NCI-H2196 (cell line): ENCODE measurements at regions not wholly inside any gene's neighbourhood (a gene's known extent, or its start where the extent isn't known, plus 50 kb on each side); places are given as distances from the start of the nearest gene placed in this dataset.

Experiments
- DNase-seq: peaks from one replicate; lab custom pipeline; 2025; ENCODE audit not compliant: unreplicated experiment; lab: John Stamatoyannopoulos, UW

DNA sequence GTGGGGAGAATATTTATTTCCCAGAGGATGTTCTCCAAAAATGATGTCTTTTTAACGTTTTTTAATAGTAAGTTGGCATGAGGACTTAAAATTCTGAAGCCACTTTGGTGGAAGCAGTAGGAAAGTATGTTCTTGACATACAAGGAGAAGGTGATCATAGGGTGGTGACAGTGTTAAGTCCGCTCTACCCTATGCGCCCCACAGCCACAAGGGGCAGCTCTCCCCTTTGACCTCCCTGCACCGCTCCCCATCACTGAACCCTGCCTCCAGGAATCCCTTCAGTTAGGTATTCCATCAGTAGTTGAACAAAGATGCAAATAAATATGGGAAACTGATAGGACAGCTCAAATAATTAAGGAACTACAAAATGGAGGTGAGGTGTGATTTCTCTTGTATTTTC lies 111.4 kb downstream of the PLEKHG1 start:
- DNase-seq = no peak

- no peak for DNase-seq
Observed at GRCh38 chr6:150711584-150712504, 112.2 kb downstream of the PLEKHG1 start.

- no peak for DNase-seq
Observed at GRCh38 chr6:150712505-150713252, 113.0 kb downstream of the PLEKHG1 start.

DNA sequence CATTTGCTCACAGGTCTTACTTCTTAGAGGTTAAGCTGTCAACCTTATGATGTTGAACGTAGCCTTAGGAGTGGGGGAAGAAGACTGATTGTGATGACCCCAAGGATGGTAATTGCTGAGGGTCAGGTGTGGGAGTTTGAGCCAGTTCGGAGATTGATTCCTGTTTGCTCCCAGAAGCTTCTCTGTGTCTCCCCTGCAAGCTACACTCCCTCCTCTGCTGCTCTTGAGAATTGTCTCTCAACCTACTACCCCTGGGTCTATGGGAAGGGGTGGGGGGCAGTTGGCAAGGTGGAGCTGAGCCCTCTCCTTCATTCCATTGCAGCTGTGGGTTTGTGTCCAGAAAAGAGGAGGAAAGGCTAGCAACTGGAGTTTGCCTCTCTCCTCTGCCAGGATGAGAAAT lies 113.8 kb downstream of the PLEKHG1 start:
- no peak for DNase-seq

GRCh38 chr6:150713931-150714330 lies 114.2 kb downstream of the PLEKHG1 start:
- DNase-seq = no peak

GRCh38 chr6:150715133-150715532 lies 115.4 kb downstream of the PLEKHG1 start:
- DNase-seq = no peak

DNA sequence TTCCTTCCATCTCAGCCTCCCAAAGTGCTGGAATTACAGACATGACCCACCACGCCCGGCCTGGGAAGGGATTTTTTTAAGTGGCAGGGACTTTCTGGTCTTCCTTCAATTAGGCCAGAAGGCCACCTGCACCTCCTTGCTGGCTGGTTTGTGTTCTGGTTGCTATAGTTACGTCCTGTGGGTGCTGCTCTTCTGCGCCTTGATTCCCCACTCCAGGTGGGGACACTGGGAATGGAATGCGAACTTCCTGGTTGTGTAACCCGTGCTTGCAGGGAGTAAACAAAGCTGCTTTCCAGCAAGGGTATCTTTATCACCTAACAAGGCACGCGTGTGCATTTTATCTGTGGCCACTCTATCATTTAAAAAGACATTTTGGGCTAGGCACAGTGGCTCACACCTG lies 117.7 kb downstream of the PLEKHG1 start:
- peak; percentile 26 for DNase-seq

DNA sequence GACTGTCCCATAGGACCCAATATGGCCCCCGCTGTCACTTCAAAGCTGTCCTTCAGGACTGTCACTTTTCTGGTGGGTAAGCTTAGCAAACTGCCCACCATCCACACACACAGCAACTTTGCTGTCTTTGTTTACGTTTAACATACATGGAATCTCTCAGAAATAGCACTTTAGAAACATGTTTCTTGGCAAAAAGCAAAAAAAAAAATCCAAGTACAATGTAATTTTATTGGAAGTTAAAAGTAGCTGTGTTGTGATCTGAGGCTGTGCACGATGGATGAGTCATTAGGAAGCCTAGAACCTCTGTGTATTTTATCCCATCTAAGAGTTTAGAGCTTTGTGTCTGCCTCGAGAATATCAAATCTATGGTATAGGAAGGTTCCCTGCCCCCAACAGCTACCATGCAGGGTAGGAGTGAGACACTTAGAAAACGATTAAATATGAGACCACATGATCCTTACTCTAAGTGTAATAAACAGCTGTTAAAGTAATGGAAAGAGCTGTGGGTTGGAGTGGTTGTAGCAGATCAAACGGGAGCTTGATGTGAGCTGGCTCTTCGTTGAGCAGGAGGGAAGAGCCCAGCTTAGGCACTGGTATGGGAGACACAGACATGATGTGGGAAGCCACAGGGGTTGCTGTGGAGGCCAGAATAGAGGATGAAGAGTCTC lies 119.5 kb downstream of the PLEKHG1 start:
- DNase-seq = no peak

DNA sequence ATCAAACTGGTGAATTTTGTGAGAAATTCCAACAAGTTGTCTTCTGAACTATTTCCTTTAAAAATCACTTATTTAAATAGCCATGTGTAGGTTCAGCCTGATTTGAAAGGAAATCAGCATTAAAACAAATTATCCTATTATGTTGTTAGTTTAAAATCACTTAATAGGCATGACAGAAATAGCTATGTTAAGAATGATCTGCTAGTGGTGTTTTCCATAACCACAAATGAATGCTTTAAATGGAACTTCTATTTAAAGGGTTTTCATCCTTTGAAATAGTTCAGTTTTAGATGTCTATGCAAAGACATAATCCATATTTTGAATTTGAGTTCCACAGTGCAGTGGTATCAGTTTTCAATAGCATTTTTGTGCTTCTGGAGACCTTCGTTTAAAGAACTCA lies 120.1 kb downstream of the PLEKHG1 start:
- no peak for DNase-seq

- DNase-seq = peak; percentile 11
Observed at GRCh38 chr6:150720774-150721233, 121.1 kb downstream of the PLEKHG1 start.

- no peak for DNase-seq
Observed at GRCh38 chr6:150721418-150722266, 122.0 kb downstream of the PLEKHG1 start.

DNA sequence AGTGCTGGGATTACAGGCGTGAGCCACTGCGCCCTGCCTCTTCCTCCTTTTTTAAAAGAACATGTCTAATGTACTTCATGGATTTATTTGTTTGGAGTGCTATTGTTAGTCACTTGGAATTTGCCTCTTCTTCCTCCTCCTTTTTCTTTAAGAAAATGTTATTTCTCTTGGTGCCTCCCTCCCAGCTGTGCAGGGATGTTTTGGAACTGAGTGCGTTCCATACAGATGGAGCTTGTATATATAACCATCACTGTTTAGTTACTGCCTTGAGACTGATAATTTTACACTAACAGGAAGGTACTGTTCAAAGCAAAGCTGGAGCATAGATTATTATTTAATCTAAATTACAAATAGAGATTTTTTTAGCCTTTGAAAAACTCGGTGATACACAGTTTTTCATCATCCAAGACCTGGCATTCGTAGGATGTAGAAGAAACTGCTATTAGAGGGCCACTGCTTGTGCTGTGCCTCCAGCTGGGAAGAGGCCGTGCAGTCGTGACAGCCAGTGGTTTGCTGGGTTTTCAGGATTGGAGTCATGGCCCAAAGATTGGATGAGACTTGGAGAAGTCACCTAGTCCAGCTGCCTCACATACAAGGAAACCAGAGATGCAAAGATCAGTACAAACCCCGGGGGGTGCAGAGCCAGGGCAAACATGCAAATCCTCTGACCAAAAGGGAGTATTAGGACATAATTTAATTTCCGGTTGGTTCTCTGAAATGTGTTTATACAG lies 123.1 kb downstream of the PLEKHG1 start:
- no peak for DNase-seq

DNA sequence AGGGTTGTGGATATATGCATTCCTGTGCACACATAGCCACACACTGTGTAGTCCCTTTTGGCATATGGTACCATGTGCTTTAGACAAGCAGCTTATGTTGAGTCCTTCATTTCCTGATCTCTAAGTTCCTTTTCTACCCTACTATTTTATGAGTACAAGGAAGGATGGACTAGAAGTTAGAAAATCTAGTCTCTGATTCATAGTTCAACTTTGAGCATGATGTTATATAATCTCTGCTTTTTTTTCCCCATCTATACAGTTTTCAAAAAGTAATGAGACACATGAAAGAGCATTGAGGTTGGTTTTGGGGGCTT lies 123.6 kb downstream of the PLEKHG1 start:
- DNase-seq = no peak

DNA sequence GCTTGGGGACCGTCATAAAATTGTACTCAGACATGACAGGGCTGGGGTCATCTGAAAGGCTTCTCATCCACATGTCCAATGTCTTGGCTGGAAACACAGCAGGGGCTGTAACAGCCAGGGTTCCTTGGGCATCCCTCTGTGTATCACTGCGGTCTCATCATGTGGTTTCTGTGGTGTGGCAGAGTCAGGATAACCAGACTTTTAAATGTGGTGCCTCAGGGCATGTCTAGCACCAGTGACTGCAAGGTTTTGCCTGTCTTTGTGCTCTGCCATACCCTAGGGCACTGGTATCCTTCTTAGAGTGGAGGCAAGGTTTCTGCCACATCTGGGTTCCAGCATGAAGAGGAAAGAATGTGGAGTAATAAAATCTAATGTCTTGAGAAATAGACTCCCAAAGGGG lies 124.2 kb downstream of the PLEKHG1 start:
- DNase-seq = no peak

DNA sequence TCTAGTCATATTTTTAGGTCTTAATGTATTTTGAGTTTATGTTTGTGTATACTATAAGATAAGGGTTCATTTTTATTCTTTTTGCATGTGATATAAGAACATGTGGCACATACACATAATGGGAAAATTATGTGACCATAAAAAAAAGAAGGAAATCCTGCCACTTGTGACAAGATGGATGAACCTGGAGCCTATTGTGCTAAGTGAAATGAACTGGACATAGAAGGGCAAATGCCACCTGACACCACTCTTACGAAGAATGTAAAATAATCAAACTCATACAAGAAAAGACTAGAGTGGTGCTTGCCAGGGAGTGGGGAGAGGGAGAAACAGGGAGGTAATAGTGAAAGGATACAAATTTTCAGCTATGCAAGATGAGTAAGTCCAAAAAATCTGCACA lies 126.1 kb downstream of the PLEKHG1 start:
- DNase-seq = no peak

- no peak for DNase-seq
Observed at GRCh38 chr6:150729188-150729748, 129.6 kb downstream of the PLEKHG1 start.

- DNase-seq = no peak
Observed at GRCh38 chr6:150730801-150731457, 131.2 kb downstream of the PLEKHG1 start.

- DNase-seq = no peak
Observed at GRCh38 chr6:150732765-150733539, 132.6 kb upstream of the MTHFD1L start.

- no peak for DNase-seq
Observed at GRCh38 chr6:150733726-150734125, 131.8 kb upstream of the MTHFD1L start.
